PC-3 (cell line): ENCODE measurements at regions not wholly inside any gene's neighbourhood (a gene's known extent, or its start where the extent isn't known, plus 50 kb on each side); places are given as distances from the start of the nearest gene placed in this dataset.
A peak's percentile ranks its signal among the peaks of the same experiment; 100 is the strongest.

Source experiments
- ATAC-seq: fragments of 200-7000 bp; cut with Tn5 transposase; 2 replicates; pipeline ENCODE4 v1.9.1; 2020; ENCODE audit warnings: mild to moderate bottlenecking, moderate library complexity
- BruUV-seq: library from RNA; stranded (reverse); fragments of 400-500 nt; replicated peaks from 2 replicates; lab custom pipeline; 2021; lab: Mats Ljungman, UMichigan
- CTCF ChIA-PET: fragments of 300-600 bp; sonication (Branson Sonifier 250); formaldehyde crosslinking; loops from one replicate; lab custom pipeline; 2022; ENCODE audit warnings: antibody characterized with exemption; lab: Charles Lee
- POLR2A ChIA-PET: fragments of 300-600 bp; sonication (Branson Sonifier 250); formaldehyde crosslinking; loops from one replicate; lab custom pipeline; 2022; ENCODE audit warnings: antibody characterized with exemption; ENCODE audit not compliant: unreplicated experiment; lab: Charles Lee
- DNase-seq: peaks from one replicate; pipeline ENCODE4 v3.0.0-alpha.2; 2015
- H2AFZ ChIP-seq: fragments of 300-600 bp; sonication (generic); 2 replicates; pipeline ENCODE4 v1.6.0; 2016; ENCODE audit warnings: antibody characterized with exemption, low read length
- H3F3A ChIP-seq: fragments of 300-600 bp; sonication (generic); one replicate; pipeline ENCODE4 v1.6.0; 2017; ENCODE audit warnings: antibody characterized with exemption, low read length, control low read depth, mild to moderate bottlenecking; ENCODE audit not compliant: unreplicated experiment
- H3K27ac ChIP-seq: fragments of 300-600 bp; sonication (generic); 2 replicates; pipeline ENCODE4 v1.5.1; 2016; ENCODE audit warnings: mild to moderate bottlenecking, low read length
- H3K27me3 ChIP-seq: fragments of 300-600 bp; sonication (generic); 2 replicates; pipeline ENCODE4 v1.6.1; 2016; ENCODE audit warnings: low read length, mixed read lengths
- H3K36me3 ChIP-seq: fragments of 300-600 bp; sonication (generic); 2 replicates; pipeline ENCODE4 v1.6.1; 2016; ENCODE audit warnings: low read depth, mixed run types, low read length, mixed read lengths
- H3K4me1 ChIP-seq: fragments of 300-600 bp; sonication (generic); 2 replicates; pipeline ENCODE4 v1.5.1; 2016; ENCODE audit warnings: low read length; ENCODE audit not compliant: insufficient read depth
- H3K4me2 ChIP-seq: fragments of 300-600 bp; sonication (generic); 2 replicates; pipeline ENCODE4 v1.6.0; 2016; ENCODE audit warnings: low read length
- H3K4me3 ChIP-seq: fragments of 300-600 bp; sonication (generic); 2 replicates; pipeline ENCODE4 v1.5.1; 2016; ENCODE audit warnings: mild to moderate bottlenecking, low read length, mixed read lengths
- H3K79me2 ChIP-seq: fragments of 300-600 bp; sonication (generic); 2 replicates; pipeline ENCODE4 v1.6.1; 2017; ENCODE audit warnings: low read length, mixed read lengths
- H3K9ac ChIP-seq: fragments of 300-600 bp; sonication (generic); 2 replicates; pipeline ENCODE4 v1.6.0; 2016; ENCODE audit warnings: mild to moderate bottlenecking, low read length
- H3K9me2 ChIP-seq: fragments of 300-600 bp; sonication (generic); replicated peaks from 2 replicates; pipeline ENCODE4 v1.6.1; 2016; ENCODE audit warnings: mixed run types, low read length, mixed read lengths
- H3K9me3 ChIP-seq: fragments of 300-600 bp; sonication (generic); 2 replicates; pipeline ENCODE4 v1.6.1; 2016; ENCODE audit warnings: low read length, mixed read lengths
- H4K20me1 ChIP-seq: fragments of 300-600 bp; sonication (generic); 2 replicates; pipeline ENCODE4 v1.6.1; 2016; ENCODE audit warnings: low read length, mixed read lengths
- EZH2 ChIP-seq: fragments of 300-600 bp; sonication (generic); IDR thresholded peaks from one replicate; pipeline ENCODE4 v1.6.1; 2017; ENCODE audit warnings: antibody characterized with exemption, mild to moderate bottlenecking, low read length; ENCODE audit not compliant: unreplicated experiment
- EZH2phosphoT487 ChIP-seq: fragments of 300-600 bp; sonication (generic); IDR thresholded peaks from 2 replicates; pipeline ENCODE4 v1.6.1; 2018; ENCODE audit warnings: mild to moderate bottlenecking, antibody characterized with exemption, low read length, borderline replicate concordance
- intact Hi-C: fragments of 100-400 bp; cut with micrococcal nuclease; formaldehyde crosslinking; loops from 2 replicates; pipeline ENCODE4 v1.9.0; 2023
- TF ChIP-seq, protein P1 (sequence below): fragments of 300-600 bp; sonication (generic); conservative IDR thresholded peaks from 2 replicates; pipeline ENCODE4 v1.5.1; 2017; ENCODE audit warnings: antibody characterized with exemption, low read depth, mild to moderate bottlenecking, low read length

DNA sequence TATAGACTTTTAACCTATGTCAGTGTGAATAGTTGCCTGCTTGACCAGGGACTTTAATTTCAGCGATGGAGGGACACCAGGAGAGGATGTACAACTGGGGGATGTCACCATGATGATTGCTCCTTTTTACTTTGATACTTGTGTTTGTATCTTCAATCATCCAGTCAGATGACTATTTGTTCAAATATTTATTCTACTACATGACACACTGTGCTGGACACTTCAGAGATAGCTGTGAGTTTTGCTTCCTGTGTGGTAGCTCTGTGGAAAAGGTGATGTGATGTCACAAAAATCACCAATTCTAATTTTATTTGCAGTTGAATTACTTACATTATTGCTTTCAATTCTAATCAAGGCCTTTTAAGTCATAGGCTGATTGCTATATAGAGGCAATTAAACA, 62.7 kb upstream of the CREB5 start:
- H3K27ac ChIP-seq: peak overlapping the region; percentile 80
- no peaks in the 10 kb centered on the region for H3K79me2 ChIP-seq
- intact Hi-C loops: no loop called here
- TF ChIP-seq, protein P1, sequence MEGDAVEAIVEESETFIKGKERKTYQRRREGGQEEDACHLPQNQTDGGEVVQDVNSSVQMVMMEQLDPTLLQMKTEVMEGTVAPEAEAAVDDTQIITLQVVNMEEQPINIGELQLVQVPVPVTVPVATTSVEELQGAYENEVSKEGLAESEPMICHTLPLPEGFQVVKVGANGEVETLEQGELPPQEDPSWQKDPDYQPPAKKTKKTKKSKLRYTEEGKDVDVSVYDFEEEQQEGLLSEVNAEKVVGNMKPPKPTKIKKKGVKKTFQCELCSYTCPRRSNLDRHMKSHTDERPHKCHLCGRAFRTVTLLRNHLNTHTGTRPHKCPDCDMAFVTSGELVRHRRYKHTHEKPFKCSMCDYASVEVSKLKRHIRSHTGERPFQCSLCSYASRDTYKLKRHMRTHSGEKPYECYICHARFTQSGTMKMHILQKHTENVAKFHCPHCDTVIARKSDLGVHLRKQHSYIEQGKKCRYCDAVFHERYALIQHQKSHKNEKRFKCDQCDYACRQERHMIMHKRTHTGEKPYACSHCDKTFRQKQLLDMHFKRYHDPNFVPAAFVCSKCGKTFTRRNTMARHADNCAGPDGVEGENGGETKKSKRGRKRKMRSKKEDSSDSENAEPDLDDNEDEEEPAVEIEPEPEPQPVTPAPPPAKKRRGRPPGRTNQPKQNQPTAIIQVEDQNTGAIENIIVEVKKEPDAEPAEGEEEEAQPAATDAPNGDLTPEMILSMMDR: no peak
- TF ChIP-seq EZH2: no peak
- no peak for TF ChIP-seq EZH2phosphoT487
- peak; percentile 89 for DNase-seq
- no peaks in the 10 kb centered on the region for H3K36me3 ChIP-seq
- H3K9ac ChIP-seq: peak overlapping the region; percentile 32; the same call in 1 of the 2 replicates
- no peaks in the 10 kb centered on the region for H3K9me2 ChIP-seq
- H3K27me3 ChIP-seq: no peaks in the 10 kb centered on the region
- ChIA-PET POLR2A (no interaction called here), CTCF (interaction anchor here (0.6 kb wide), 2 partner anchors 9 to 13 kb away, joined by 3 read pairs; no protein-coding TSS in a partner anchor)
- H3K4me2 ChIP-seq: peak overlapping the region; percentile 55
- H3K4me3 ChIP-seq: no peak overlapping the region
- H4K20me1 ChIP-seq: no peaks in the 10 kb centered on the region
- no peak overlapping the region for H2AFZ ChIP-seq
- peak; percentile 57 for ATAC-seq
- BruUV-seq: no TSS peak
- no peaks in the 10 kb centered on the region for H3F3A ChIP-seq
- H3K4me1 ChIP-seq: peaks cover 52% of the 10 kb centered on the region
- no peaks in the 10 kb centered on the region for H3K9me3 ChIP-seq

DNA sequence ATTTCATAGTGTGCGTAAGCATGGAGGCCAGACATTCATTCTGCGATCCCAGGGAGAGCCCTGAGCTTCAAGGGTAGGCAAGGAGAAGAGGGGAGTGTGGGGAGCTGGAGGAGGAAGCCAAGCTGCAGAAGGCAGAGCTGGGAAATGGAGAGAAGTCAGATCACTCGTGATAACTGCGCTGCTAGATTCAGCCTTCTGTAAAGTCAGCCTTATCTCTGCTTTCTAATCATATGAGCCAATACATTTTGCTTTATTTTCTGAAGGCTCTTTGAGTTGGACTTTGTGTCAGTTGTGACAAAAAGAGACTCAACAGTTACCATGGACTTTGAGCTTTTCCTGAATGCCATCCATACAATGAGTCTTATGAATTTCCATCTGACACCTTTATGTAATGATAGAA, 61.7 kb upstream of the CREB5 start:
- H3K79me2 ChIP-seq: no peaks in the 10 kb centered on the region
- ATAC-seq (no peak), DNase-seq (no peak)
- no peaks in the 10 kb centered on the region for H3F3A ChIP-seq
- BruUV-seq: no TSS peak
- H3K4me1 ChIP-seq: peaks cover 62% of the 10 kb centered on the region
- no peaks in the 10 kb centered on the region for H3K9me2 ChIP-seq
- H2AFZ ChIP-seq: 0 out of 2 replicates have a peak overlapping the region, but pooled peaks have one; percentile 6
- no peaks in the 10 kb centered on the region for H4K20me1 ChIP-seq
- 0 out of 2 replicates have a peak overlapping the region, but pooled peaks have one; percentile 80 for H3K27ac ChIP-seq
- H3K36me3 ChIP-seq: no peaks in the 10 kb centered on the region
- CTCF ChIA-PET: no interaction called here
- H3K27me3 ChIP-seq: no peaks in the 10 kb centered on the region
- H3K4me3 ChIP-seq: no peak overlapping the region
- POLR2A ChIA-PET: no interaction called here
- intact Hi-C loops: no loop called here
- no peak overlapping the region for H3K4me2 ChIP-seq
- TF ChIP-seq, protein P1: no peak
- TF ChIP-seq EZH2 (no peak), EZH2phosphoT487 (no peak)
- no peaks in the 10 kb centered on the region for H3K9me3 ChIP-seq
- H3K9ac ChIP-seq: peak overlapping the region; percentile 32; the same call in 1 of the 2 replicates

DNA sequence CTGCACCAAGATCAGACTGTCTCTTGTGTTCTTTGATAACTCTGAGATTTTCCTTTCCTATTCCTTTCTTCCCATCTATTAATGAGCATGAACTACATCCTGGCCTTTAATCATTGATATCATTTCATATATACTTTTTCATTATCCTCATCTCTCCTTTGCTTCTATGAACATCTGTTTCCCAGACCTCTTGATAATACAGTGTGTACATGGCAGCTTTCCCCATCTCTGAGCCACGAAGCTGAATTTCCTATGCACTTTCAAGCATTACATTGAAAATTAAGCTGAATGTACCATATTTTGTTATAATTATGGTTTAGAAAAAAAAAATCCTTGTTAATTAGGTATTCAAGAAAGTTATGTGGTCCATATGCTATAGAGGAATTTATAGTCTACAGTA, 60.9 kb upstream of the CREB5 start:
- Histone ChIP-seq H2AFZ (no peak overlapping the region), H3K9me3 (no peaks in the 10 kb centered on the region), H3K4me3 (no peak overlapping the region), H3F3A (no peaks in the 10 kb centered on the region), H3K4me1 (peaks cover 64% of the 10 kb centered on the region), H3K4me2 (no peak overlapping the region), H3K79me2 (no peaks in the 10 kb centered on the region), H3K9me2 (no peaks in the 10 kb centered on the region), H3K27ac (no peak overlapping the region), H4K20me1 (no peaks in the 10 kb centered on the region), H3K27me3 (no peaks in the 10 kb centered on the region), H3K9ac (no peak overlapping the region), H3K36me3 (no peaks in the 10 kb centered on the region)
- ATAC-seq: no peak
- CTCF ChIA-PET: no interaction called here
- intact Hi-C loops: no loop called here
- DNase-seq: no peak
- no TSS peak for BruUV-seq
- no peak for TF ChIP-seq EZH2
- TF ChIP-seq, protein P1: no peak
- no peak for TF ChIP-seq EZH2phosphoT487
- POLR2A ChIA-PET: no interaction called here
